ENCODE measurements at regions not wholly inside any gene's neighbourhood (a gene's known extent, or its start where the extent isn't known, plus 50 kb on each side); places are given as distances from the start of the nearest gene placed in this dataset. TPM values are rescaled to one million over a fixed set of nuclear protein-coding genes. Genes with fewer than 3 reads are reported as not detected.

DNA sequence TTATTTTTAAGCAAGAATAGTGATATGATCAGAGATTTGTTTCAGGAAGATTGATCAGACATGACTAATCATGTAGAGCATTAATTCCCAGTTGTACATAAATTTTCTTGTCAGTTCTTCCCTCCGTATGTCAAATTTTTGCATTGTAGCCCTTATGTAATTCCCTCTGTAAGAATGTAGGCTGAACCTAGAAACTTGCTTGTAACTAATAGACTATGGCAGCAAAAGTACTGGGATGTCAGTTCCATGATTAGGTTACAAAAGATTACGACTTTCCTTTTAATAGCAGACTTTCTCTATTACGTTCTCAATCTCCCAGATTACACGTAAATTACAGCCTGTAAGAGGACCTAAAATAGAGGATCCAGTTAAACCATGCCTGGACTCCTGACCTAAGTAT is 79.4 kb upstream of the EPHA7 start:
- DNase-seq (ENCODE audit: low spot score in 2 of 2): no peak
- no peak for FAIRE-seq

DNA sequence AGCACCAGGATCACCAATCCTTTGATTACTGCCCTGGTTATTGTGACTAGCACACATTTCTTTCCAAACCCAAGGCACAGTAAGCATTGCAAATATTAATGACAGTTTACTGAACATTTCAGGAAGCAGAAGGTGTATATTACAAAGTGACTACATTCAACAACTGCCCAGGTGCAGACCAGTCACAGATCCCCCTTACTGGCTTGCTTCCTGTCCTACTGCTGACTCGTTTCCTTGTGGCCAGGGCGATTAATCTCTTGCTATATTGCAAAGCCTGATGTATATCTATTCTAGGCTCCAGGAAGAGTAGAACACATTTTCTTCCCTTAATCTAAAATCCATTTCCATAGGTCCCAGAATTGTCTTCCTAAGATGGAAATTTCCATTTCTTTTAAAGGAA is 77.2 kb upstream of the EPHA7 start:
- DNase-seq (ENCODE audit: low spot score in 2 of 2): no peak
- no peak for FAIRE-seq

DNA sequence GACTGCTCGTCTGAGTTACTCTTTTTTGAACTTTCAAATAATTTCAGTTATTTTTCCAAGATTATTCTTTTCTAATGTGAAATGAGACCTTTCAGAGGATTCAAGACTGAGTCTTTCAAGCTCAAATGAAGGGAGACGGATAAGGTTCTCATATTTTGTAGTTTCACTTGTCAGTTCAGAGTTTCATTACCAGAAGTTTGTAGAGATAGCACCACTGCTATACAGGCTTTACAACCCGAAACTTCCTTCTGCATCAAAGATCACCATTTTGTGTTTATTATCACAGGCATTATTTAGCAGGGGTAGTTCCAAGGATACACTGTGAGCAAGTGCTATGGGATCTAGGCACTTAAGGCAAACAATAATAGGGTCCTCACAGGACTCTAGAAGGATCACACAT is 74.7 kb upstream of the EPHA7 start:
- FAIRE-seq (no peak), DNase-seq (ENCODE audit: low spot score in 2 of 2) (no peak)

DNA sequence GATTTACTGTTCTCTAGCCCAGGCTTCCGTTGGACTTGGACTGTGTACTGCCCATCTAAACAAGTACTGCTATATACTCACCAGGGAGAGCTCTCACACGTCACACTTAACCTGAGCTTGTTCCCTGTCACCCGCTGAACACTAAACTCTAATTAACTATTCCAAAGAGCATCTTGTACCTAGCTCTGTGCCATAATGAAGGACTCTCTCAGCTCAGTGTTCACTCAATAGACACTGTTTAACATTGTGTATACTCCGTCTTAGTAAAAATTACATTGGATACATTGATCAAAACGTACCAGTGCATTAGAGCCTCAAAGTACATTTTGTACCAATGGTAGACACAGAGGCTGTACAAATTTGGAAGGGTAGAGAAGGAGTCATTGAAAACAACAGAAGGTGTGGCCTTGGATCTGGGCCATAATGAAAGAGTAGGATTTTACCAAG is 55.4 kb upstream of the EPHA7 start:
- FAIRE-seq: no peak
- no peak for DNase-seq (ENCODE audit: low spot score in 2 of 2)

DNA sequence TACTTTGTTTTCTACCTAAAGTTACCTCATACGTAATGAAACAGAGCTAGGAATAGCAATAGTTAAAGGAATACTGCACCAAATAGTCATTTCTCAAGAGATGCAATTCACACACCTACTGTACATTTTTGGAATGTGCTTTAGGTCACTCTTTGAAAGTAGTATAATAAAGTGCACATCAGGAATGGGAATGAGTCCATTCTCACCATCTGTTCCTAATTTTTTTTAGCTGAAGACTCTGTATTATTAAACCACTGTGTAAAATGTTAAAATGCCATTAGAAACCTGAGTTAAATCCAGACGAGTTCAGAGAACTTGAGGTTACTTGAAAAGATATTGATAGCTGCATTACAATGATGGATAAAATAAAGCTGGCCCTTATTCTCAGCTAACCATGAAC is 51.9 kb upstream of the EPHA7 start:
- DNase-seq (ENCODE audit: low spot score in 2 of 2) (no peak), FAIRE-seq (no peak)

Small RNAs in the stretch of these regions (small RNA-seq; reads per million reads assigned to genes)
- not detected for gene AL078595.1
- gene RF00425: not detected

Data from frontal cortex (tissue), 4 donors.